PC-9 (cell line): ENCODE measurements at regions not wholly inside any gene's neighbourhood (a gene's known extent, or its start where the extent isn't known, plus 50 kb on each side); places are given as distances from the start of the nearest gene placed in this dataset.

Experiments
- BruUV-seq: library from RNA; stranded (reverse); fragments of 400-500 nt; replicated peaks from 2 replicates; lab custom pipeline; 2021; lab: Mats Ljungman, UMichigan
- CTCF ChIA-PET: fragments of 300-600 bp; sonication (Branson Sonifier 250); formaldehyde crosslinking; loops from one replicate; lab custom pipeline; 2022; ENCODE audit warnings: antibody characterized with exemption; lab: Charles Lee
- POLR2A ChIA-PET: fragments of 300-600 bp; sonication (Branson Sonifier 250); formaldehyde crosslinking; loops from one replicate; lab custom pipeline; 2022; ENCODE audit warnings: antibody characterized with exemption; ENCODE audit not compliant: unreplicated experiment; lab: Charles Lee
- DNase-seq, 2 experiments: peaks; one replicate each; pipeline versions ENCODE4 v3.0.0 to v3.0.0-alpha.2; 2015 to 2022; ENCODE audit warnings: mixed read lengths in 1 of 2
- H2AFZ ChIP-seq: fragments of 200-600 bp; sonication (generic); 2 replicates; pipeline ENCODE4 v1.8.1; 2017; ENCODE audit warnings: antibody characterized with exemption
- H3F3A ChIP-seq: fragments of 200-600 bp; sonication (generic); 2 replicates; pipeline ENCODE4 v1.8.1; 2017; ENCODE audit warnings: antibody characterized with exemption, mild to moderate bottlenecking, low read depth; ENCODE audit not compliant: insufficient read depth
- H3K27ac ChIP-seq: fragments of 200-600 bp; sonication (generic); 2 replicates; pipeline ENCODE4 v1.6.1; 2016; ENCODE audit warnings: mixed run types
- H3K27me3 ChIP-seq: fragments of 200-600 bp; sonication (generic); 2 replicates; pipeline ENCODE4 v1.6.1; 2016; ENCODE audit warnings: low read depth, mixed run types; ENCODE audit not compliant: insufficient read depth
- H3K36me3 ChIP-seq: fragments of 200-600 bp; sonication (generic); 2 replicates; pipeline ENCODE4 v1.6.1; 2016; ENCODE audit warnings: low read depth, mixed run types
- H3K4me1 ChIP-seq: fragments of 200-600 bp; sonication (generic); replicated peaks from 2 replicates; pipeline ENCODE4 v1.6.1; 2016; ENCODE audit warnings: mixed run types; ENCODE audit not compliant: insufficient read depth
- H3K4me2 ChIP-seq: fragments of 200-600 bp; sonication (generic); 2 replicates; pipeline ENCODE4 v1.6.1; 2017; ENCODE audit warnings: mixed run types
- H3K4me3 ChIP-seq: fragments of 200-600 bp; sonication (generic); 2 replicates; pipeline ENCODE4 v1.6.1; 2016; ENCODE audit warnings: mixed run types
- H3K79me2 ChIP-seq: fragments of 200-600 bp; sonication (generic); 2 replicates; pipeline ENCODE4 v1.6.1; 2017; ENCODE audit warnings: low read depth, mixed run types
- H3K9me2 ChIP-seq: fragments of 200-600 bp; sonication (generic); 2 replicates; pipeline ENCODE4 v1.8.1; 2017; ENCODE audit warnings: mild to moderate bottlenecking; ENCODE audit not compliant: insufficient read depth
- H3K9me3 ChIP-seq: fragments of 200-600 bp; sonication (generic); 2 replicates; pipeline ENCODE4 v1.8.1; 2016; ENCODE audit warnings: low read depth; ENCODE audit not compliant: insufficient read depth
- H4K20me1 ChIP-seq: fragments of 200-600 bp; sonication (generic); 2 replicates; pipeline ENCODE4 v1.8.1; 2017; ENCODE audit not compliant: insufficient read depth
- EZH2 ChIP-seq: fragments of 200-600 bp; sonication (generic); IDR thresholded peaks from 2 replicates; pipeline ENCODE4 v1.8.0; 2017; ENCODE audit warnings: antibody characterized with exemption, low read depth
- intact Hi-C: fragments of 100-400 bp; cut with micrococcal nuclease; formaldehyde crosslinking; loops from one replicate; pipeline ENCODE4 v1.10.0; 2022; ENCODE audit not compliant: unreplicated experiment
- TF ChIP-seq, protein P1 (sequence below): fragments of 200-600 bp; sonication (generic); conservative IDR thresholded peaks from 2 replicates; pipeline ENCODE4 v1.6.1; 2017; ENCODE audit warnings: mixed run types, antibody characterized with exemption, mild to moderate bottlenecking, moderate library complexity

DNA sequence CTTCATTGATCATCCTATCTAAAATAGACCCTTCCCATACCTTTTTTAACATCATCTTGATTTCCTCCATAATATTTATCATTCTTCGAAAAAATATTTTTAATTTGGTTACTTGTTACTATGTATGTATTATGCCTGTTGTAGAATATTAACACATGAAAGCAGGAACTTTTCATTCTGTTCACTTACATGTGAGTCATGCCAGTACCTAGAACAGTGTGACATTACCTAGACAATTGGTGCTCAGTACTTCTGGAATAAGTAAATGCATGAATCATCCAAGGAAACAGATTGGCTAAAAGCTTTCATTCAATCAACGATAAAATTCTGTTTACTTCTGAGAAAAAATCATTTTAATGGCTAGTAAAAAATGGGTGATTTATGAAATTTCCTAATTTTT is 76.4 kb downstream of the CXXC4 start:
- TF ChIP-seq, protein P1, sequence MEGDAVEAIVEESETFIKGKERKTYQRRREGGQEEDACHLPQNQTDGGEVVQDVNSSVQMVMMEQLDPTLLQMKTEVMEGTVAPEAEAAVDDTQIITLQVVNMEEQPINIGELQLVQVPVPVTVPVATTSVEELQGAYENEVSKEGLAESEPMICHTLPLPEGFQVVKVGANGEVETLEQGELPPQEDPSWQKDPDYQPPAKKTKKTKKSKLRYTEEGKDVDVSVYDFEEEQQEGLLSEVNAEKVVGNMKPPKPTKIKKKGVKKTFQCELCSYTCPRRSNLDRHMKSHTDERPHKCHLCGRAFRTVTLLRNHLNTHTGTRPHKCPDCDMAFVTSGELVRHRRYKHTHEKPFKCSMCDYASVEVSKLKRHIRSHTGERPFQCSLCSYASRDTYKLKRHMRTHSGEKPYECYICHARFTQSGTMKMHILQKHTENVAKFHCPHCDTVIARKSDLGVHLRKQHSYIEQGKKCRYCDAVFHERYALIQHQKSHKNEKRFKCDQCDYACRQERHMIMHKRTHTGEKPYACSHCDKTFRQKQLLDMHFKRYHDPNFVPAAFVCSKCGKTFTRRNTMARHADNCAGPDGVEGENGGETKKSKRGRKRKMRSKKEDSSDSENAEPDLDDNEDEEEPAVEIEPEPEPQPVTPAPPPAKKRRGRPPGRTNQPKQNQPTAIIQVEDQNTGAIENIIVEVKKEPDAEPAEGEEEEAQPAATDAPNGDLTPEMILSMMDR = no peak
- no peak for TF ChIP-seq EZH2
- Histone ChIP-seq H3F3A (no peaks in the 10 kb centered on the region), H3K4me3 (no peak overlapping the region), H3K79me2 (no peaks in the 10 kb centered on the region), H2AFZ (no peak overlapping the region), H3K36me3 (no peaks in the 10 kb centered on the region), H3K4me2 (no peak overlapping the region), H3K27me3 (no peaks in the 10 kb centered on the region), H3K4me1 (no peaks in the 10 kb centered on the region; the same call in 1 of the 2 replicates), H3K9me2 (no peaks in the 10 kb centered on the region), H3K27ac (no peak overlapping the region), H3K9me3 (no peaks in the 10 kb centered on the region), H4K20me1 (no peaks in the 10 kb centered on the region)
- DNase-seq = no peak
- ChIA-PET POLR2A (no interaction called here), CTCF (no interaction called here)
- BruUV-seq = no TSS peak
- intact Hi-C loops = no loop called here

- Histone ChIP-seq H3K4me1 (no peaks in the 10 kb centered on the region; the same call in 1 of the 2 replicates), H3K9me2 (no peaks in the 10 kb centered on the region), H3K9me3 (no peaks in the 10 kb centered on the region), H4K20me1 (no peaks in the 10 kb centered on the region), H3K79me2 (no peaks in the 10 kb centered on the region), H2AFZ (no peak overlapping the region), H3F3A (no peaks in the 10 kb centered on the region), H3K4me2 (no peak overlapping the region), H3K27me3 (no peaks in the 10 kb centered on the region), H3K27ac (no peak overlapping the region), H3K36me3 (no peaks in the 10 kb centered on the region), H3K4me3 (no peak overlapping the region)
- intact Hi-C loops = no loop called here
- TF ChIP-seq, protein P1 = no peak
- TF ChIP-seq EZH2 = no peak
- BruUV-seq = no TSS peak
- DNase-seq = no peak
- POLR2A ChIA-PET = no interaction called here
- CTCF ChIA-PET = no interaction called here
Observed at GRCh38 chr4:104417357-104417882, 77.3 kb downstream of the CXXC4 start.

GRCh38 chr4:104416725-104417356 is 77.9 kb downstream of the CXXC4 start:
- Histone ChIP-seq H3K9me3 (no peaks in the 10 kb centered on the region), H3K4me3 (no peak overlapping the region), H3F3A (no peaks in the 10 kb centered on the region), H3K4me2 (no peak overlapping the region), H4K20me1 (no peaks in the 10 kb centered on the region), H3K36me3 (no peaks in the 10 kb centered on the region), H3K27ac (no peak overlapping the region), H3K4me1 (no peaks in the 10 kb centered on the region; the same call in 1 of the 2 replicates), H2AFZ (no peak overlapping the region), H3K27me3 (no peaks in the 10 kb centered on the region), H3K79me2 (no peaks in the 10 kb centered on the region), H3K9me2 (no peaks in the 10 kb centered on the region)
- CTCF ChIA-PET = no interaction called here
- BruUV-seq = no TSS peak
- DNase-seq = no peak
- POLR2A ChIA-PET = no interaction called here
- TF ChIP-seq EZH2 = no peak
- TF ChIP-seq, protein P1 = no peak
- intact Hi-C loops = no loop called here
